Breast epithelium (tissue), 3 donors: ENCODE measurements at regions not wholly inside any gene's neighbourhood (a gene's known extent, or its start where the extent isn't known, plus 50 kb on each side); places are given as distances from the start of the nearest gene placed in this dataset.

ENCODE experiments used
- POLR2A ChIP-seq: fragments of 450-650 bp; IDR thresholded peaks from one replicate; pipeline ENCODE4 v1.6.1; 2016; ENCODE audit warnings: antibody characterized with exemption, mild to moderate bottlenecking, moderate library complexity
- POLR2AphosphoS5 ChIP-seq, 3 donors: sonication (generic); formaldehyde crosslinking; IDR thresholded peaks; one replicate each; pipeline ENCODE4 v1.6.1; 2017; ENCODE audit warnings: antibody characterized with exemption in 3 of 3
- TF ChIP-seq, protein P1 (sequence below), 3 donors: fragments of 450-650 bp; IDR thresholded peaks; one replicate each; pipeline ENCODE4 v1.5.1; 2016 to 2017; ENCODE audit warnings: antibody characterized with exemption in 3 of 3, mild to moderate bottlenecking in 3 of 3, moderate library complexity in 3 of 3

- TF ChIP-seq POLR2A (no peak), POLR2AphosphoS5 (IDR thresholded peaks at IDR 0.05) (no peak)
- TF ChIP-seq, protein P1, sequence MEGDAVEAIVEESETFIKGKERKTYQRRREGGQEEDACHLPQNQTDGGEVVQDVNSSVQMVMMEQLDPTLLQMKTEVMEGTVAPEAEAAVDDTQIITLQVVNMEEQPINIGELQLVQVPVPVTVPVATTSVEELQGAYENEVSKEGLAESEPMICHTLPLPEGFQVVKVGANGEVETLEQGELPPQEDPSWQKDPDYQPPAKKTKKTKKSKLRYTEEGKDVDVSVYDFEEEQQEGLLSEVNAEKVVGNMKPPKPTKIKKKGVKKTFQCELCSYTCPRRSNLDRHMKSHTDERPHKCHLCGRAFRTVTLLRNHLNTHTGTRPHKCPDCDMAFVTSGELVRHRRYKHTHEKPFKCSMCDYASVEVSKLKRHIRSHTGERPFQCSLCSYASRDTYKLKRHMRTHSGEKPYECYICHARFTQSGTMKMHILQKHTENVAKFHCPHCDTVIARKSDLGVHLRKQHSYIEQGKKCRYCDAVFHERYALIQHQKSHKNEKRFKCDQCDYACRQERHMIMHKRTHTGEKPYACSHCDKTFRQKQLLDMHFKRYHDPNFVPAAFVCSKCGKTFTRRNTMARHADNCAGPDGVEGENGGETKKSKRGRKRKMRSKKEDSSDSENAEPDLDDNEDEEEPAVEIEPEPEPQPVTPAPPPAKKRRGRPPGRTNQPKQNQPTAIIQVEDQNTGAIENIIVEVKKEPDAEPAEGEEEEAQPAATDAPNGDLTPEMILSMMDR (IDR thresholded peaks at IDR 0.05), result no peak
Measured at GRCh38 chr21:16651956-16652355, 860.9 kb upstream of the CXADR start.
